Right forelimb (tissue), 1 donor: ENCODE measurements at regions not wholly inside any gene's neighbourhood (a gene's known extent, or its start where the extent isn't known, plus 50 kb on each side); places are given as distances from the start of the nearest gene placed in this dataset.

Experiments used
- DNase-seq: peaks from one replicate; pipeline ENCODE4 v3.0.0-alpha.2; 2018

- DNase-seq, result no peak
These were observed 85.3 kb upstream of the STX18 start for GRCh38 chr4:4627111-4627510.

GRCh38 chr4:4625488-4625887 lies 83.6 kb upstream of the STX18 start:
- DNase-seq, result no peak

GRCh38 chr4:4624276-4624897 lies 82.5 kb upstream of the STX18 start:
- no peak for DNase-seq

- DNase-seq, result no peak
These were observed 78.0 kb upstream of the STX18 start for GRCh38 chr4:4619821-4620220.

GRCh38 chr4:4618847-4619246 lies 77.0 kb upstream of the STX18 start:
- DNase-seq, result no peak

- no peak for DNase-seq
These were observed 73.3 kb upstream of the STX18 start for GRCh38 chr4:4614925-4615678.

GRCh38 chr4:4613641-4614286 lies 71.9 kb upstream of the STX18 start:
- no peak for DNase-seq

- DNase-seq, result no peak
These were observed 71.2 kb upstream of the STX18 start for GRCh38 chr4:4613126-4613465.

- DNase-seq, result no peak
These were observed 68.8 kb upstream of the STX18 start for GRCh38 chr4:4610672-4611071.

GRCh38 chr4:4609622-4610334 lies 67.9 kb upstream of the STX18 start:
- no peak for DNase-seq

- DNase-seq, result no peak
These were observed 66.3 kb upstream of the STX18 start for GRCh38 chr4:4608214-4608537.

- DNase-seq, result no peak
These were observed 65.7 kb upstream of the STX18 start for GRCh38 chr4:4607336-4608213.

GRCh38 chr4:4606321-4606720 lies 64.5 kb upstream of the STX18 start:
- no peak for DNase-seq

- DNase-seq, result no peak
These were observed 64.0 kb upstream of the STX18 start for GRCh38 chr4:4605849-4606248.

- no peak for DNase-seq
These were observed 61.7 kb upstream of the STX18 start for GRCh38 chr4:4603592-4603991.

GRCh38 chr4:4603067-4603466 lies 61.2 kb upstream of the STX18 start:
- no peak for DNase-seq

- DNase-seq, result no peak
These were observed 60.6 kb upstream of the STX18 start for GRCh38 chr4:4602468-4602867.

- DNase-seq, result no peak
These were observed 60.0 kb upstream of the STX18 start for GRCh38 chr4:4601803-4602369.

- DNase-seq, result no peak
These were observed 57.8 kb upstream of the STX18 start for GRCh38 chr4:4599481-4600275.

- no peak for DNase-seq
These were observed 57.1 kb upstream of the STX18 start for GRCh38 chr4:4598851-4599411.

- no peak for DNase-seq
These were observed 54.9 kb upstream of the STX18 start for GRCh38 chr4:4596720-4597119.
